ENCODE measurements at regions not wholly inside any gene's neighbourhood (a gene's known extent, or its start where the extent isn't known, plus 50 kb on each side); places are given as distances from the start of the nearest gene placed in this dataset.
A peak's percentile ranks its signal among the peaks of the same experiment; 100 is the strongest.

- no peak for DNase-seq (ENCODE audit: low spot score)
Observed at GRCh38 chr4:125693228-125693627, 378.5 kb downstream of the FAT4 start.

DNA sequence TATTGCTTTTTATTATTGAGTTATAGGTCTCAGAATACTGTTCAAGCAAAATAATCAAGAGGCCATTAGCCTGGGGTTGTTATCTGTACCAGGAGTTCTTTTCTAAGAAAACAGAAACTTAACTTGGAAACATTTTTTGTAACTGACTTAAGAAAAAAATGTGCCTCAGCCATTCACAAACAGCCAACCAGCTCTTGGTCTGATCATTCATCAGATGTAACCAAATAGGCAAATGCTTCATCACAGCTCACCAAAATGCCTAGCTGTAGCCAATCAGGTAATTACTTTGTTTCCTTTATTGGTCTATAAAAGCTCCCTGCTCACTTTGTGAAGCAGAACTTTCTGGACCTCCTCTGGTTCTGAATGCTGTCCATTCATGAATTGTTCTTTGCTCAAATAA is 387.7 kb downstream of the FAT4 start:
- DNase-seq (ENCODE audit: low spot score), result no peak

DNA sequence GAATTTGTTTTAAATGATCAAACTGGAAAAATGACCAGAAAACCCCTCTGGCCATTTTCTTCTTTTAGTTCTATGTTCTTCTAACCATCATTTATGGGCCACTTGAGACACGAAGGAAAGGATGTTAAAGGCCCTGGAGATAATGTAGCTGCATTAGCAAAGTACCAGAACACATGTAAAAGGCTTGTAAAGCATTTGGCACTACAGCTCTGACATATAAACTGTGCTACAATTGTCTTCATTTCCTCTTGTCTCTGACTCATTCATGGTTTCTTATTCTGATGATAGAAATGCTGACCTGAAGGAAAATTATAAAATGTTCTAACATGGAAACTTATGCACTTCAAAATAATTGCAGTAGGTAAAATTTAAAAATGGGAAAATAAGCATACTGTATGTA is 388.7 kb downstream of the FAT4 start:
- no peak for DNase-seq (ENCODE audit: low spot score)

DNA sequence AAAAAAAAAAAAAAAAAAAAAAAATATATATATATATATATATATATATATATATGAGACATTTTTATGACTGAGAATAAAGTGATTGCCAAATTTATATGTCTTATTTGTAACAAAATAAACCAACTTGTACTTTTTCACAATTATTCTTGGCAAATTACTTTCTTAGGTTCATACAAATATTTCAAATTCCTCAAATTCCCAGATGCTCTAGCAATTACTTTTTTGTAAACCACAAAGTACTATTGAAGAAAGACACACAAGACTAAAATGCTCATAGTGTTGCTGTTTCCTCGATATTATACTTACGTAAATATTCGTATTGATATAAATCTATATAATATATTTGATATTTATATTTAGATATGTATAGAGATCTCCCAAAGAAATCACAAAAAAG is 390.0 kb downstream of the FAT4 start:
- DNase-seq (ENCODE audit: low spot score), result no peak

DNA sequence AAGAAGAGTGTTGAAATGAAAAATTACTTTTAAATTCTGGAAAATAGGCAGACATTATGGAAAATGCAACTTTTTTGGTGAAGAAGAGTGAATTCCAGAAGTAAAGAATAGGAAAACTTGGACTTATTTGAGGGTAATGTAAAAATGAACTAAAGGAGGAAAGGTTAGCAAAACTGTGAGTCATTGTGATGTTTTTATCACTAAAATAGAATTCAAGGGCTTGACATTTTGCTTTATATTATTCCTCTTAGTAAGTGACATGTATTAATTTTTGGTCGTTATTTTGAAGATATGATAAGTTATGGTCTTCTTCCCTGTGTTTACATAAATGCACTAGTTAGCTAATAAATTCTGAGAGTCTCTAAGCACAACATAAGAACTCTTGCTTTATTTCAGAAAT is 390.9 kb downstream of the FAT4 start:
- DNase-seq (ENCODE audit: low spot score), result no peak

- DNase-seq (ENCODE audit: low spot score), result no peak
Observed at GRCh38 chr4:125707397-125707796, 392.6 kb downstream of the FAT4 start.

GRCh38 chr4:125710766-125711165 is 396.0 kb downstream of the FAT4 start:
- DNase-seq (ENCODE audit: low spot score), result no peak

- no peak for DNase-seq (ENCODE audit: low spot score)
Observed at GRCh38 chr4:125714049-125714448, 399.3 kb downstream of the FAT4 start.

- DNase-seq (ENCODE audit: low spot score), result no peak
Observed at GRCh38 chr4:125714845-125715244, 400.1 kb downstream of the FAT4 start.

DNA sequence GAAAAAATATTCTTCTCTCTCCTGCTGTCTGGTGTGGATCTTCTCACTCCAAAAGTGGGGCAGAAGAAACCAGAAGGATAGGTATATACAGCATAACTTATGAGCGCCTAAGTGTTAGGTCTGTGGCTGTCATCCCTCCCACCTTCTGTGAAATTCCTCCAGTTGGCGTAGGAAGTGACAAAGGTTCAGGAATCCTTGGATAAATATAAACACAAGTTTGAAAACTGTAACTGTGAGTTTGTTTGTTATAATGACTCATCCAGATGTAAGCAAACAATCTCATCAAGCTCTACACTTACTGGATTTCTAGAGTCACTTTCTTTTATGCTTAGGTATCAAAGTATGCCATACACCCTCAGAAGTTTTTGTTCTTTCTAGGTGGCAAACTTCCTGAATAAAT is 405.2 kb downstream of the FAT4 start:
- DNase-seq (ENCODE audit: low spot score), result peak; percentile 13

- no peak for DNase-seq (ENCODE audit: low spot score)
Observed at GRCh38 chr4:125722009-125722408, 407.3 kb downstream of the FAT4 start.

DNA sequence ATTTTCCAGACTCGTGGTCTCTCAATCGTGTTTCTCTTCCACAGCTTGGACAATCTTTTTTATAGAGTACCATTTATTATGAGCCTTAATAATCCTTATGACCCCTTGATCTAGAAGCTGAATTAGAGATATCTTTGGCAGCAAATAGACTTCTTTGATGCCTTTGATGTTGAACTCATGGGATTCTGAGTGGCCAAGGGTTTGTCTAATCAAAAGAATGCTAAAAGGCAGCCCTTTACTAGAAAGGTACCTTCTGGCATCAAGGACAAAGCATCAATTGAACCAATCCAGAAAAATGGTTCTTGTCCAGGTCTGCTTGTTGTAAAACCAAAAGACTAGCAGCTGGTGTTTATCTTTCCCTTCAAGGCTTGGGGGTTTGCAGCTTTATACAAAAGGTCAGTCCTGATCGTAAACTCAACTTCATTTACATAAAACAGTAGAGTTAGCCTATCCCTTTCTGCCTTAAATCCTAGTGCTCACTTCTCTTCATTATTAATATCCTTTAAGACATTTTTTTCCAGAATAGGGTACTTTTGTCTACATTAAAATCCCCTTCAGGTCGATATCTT is 411.3 kb downstream of the FAT4 start:
- DNase-seq (ENCODE audit: low spot score), result no peak

- no peak for DNase-seq (ENCODE audit: low spot score)
Observed at GRCh38 chr4:125727931-125728330, 413.2 kb downstream of the FAT4 start.

GRCh38 chr4:125728568-125728967 is 413.8 kb downstream of the FAT4 start:
- DNase-seq (ENCODE audit: low spot score), result no peak

- no peak for DNase-seq (ENCODE audit: low spot score)
Observed at GRCh38 chr4:125729171-125729570, 414.4 kb downstream of the FAT4 start.

GRCh38 chr4:125732632-125733031 is 417.9 kb downstream of the FAT4 start:
- no peak for DNase-seq (ENCODE audit: low spot score)

DNA sequence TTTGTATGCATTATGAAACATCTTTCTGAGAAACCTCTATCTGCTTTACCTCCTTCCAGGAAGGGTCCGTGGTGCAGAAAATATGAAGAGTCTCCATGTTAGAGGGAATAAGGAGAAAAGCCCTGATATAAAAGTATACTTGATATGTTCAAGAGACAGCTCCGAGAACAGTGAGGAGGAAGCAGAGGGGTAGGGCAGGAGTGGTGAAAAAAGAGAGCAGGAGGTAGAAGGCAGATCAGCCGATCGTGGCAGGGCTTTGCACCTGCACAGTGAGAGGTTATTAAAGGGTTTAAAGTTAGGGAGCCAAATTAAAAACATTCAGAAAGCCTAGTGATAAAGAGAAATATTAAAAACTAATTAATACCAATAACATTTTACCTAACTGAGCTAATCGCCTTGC is 419.7 kb downstream of the FAT4 start:
- no peak for DNase-seq (ENCODE audit: low spot score)

DNA sequence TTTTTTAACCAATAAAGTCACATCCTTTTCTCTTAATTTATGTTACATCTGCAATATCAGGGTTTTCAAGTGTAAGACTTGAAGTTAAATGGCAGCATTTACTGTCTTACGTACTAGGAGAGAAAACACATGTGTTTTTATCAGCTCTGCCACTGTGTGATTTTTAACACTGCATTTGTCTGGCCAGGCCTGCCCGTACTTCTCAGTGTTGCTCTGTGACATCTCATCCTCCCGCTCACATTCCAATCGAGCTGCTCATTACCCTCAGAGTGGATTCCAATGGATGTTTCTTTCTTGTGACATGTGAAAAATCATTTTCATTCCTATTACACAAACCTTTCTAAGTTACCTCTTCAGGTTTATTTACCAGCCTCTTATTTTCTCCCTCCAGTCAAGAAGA is 420.3 kb downstream of the FAT4 start:
- no peak for DNase-seq (ENCODE audit: low spot score)

DNA sequence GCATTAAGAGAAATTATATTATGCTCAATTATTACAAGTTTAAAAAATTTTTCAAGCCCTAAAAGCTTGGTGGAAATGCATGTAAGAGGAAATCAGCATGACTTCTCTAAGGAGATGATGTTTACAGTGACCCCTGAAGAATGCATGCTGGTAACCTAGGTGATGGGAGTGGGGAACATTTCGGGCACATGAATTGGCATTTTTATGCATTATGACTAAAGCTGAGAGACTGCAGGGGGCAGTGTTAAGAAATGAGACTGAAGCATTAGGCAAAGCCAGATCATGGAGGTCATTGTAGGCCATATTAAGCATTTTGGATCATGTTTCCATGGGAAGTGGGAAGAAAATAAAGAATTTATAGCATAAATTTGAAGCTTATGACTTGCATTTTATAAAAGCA is 421.3 kb downstream of the FAT4 start:
- no peak for DNase-seq (ENCODE audit: low spot score)

DNA sequence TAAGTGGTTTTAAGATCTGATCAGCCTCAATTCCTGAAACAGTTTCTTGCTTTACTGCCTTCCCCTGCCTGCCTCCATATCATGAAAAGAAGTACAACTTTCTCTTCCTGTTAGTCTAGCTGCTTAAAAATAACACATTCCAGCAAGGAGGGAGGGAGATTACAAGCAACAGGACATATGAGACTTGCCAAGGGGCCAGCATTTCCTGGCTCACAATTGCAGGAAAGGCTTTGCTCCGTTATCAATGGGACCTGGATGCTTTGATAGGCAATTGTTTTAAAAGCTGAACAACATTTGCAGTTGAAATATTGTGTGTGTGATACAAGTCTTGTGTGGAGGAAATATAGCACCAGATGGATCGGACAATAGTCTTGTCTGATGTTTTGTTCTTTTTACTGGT is 425.0 kb downstream of the FAT4 start:
- no peak for DNase-seq (ENCODE audit: low spot score)

DNA sequence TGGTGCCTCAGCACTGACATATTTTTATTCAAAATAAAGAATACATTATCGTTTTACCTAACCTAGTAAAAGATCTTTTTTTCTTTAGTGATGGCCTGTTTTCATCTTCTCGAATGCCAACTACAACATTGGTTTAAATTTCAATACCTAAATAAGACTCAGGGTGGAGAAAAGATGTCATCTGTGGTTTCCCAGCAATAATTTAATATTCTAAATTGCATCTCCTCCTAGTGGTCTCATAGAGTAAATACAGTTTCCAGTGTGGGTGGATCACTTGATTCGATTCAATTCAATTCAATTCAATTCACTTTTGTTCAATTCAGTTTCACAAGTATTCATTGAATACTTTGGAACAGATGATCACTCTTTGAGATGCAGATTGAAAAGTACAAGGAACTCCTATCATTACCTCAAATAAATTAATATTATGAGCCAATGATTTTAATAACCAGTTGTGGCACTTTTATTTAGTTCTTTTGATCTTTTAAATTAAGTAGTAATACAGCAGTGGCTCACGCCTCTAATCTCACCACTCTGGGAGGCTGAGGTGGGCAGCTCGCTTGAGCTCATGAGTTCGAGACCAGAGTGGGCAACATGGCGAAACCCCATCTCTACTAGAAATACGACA is 427.2 kb downstream of the FAT4 start:
- DNase-seq (ENCODE audit: low spot score), result peak; percentile 7

DNA sequence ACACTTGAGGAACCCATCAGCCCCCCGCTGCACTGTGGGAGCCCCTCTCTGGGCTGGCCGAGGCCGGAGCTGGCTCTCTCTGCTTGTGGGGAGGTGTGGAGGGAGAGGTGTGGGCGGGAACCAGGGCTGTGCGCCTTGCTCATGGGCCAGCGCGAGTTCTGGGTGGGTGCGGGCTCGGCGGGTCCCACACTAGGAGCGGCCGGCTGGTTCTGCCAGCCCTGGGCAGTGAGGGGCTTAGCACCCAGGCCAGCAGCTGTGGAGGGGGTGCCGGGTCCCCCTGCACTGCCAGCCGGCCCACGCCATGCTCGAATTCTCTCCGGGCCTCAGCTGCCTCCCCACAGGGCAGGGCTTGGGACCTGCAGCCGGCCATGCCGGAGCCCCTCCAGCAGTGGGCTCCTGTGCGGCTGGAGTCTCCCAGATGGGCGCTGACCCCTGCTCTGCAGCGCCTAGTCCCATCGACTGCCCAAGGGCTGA is 430.2 kb downstream of the FAT4 start:
- no peak for DNase-seq (ENCODE audit: low spot score)

DNA sequence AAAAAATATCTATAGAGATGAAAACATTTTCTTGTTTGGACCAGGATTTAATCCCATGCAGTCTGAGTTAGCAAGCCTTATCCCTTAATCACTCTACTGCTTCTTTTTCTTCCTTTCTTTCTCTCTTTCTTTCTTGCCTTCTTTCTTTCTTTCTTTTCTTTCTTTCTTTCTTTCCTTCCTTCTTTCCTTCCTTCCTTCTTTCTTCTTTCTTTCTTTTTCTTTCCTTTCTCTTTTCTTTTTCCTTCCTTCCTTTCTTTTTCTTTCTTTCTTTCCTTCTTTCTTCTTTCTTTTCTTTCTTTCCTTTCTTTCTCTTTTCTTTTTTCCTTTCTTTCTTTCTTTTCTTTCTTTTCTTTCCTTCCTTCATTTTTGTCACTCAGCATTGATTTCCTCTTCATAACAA is 434.6 kb downstream of the FAT4 start:
- DNase-seq (ENCODE audit: low spot score), result no peak

DNA sequence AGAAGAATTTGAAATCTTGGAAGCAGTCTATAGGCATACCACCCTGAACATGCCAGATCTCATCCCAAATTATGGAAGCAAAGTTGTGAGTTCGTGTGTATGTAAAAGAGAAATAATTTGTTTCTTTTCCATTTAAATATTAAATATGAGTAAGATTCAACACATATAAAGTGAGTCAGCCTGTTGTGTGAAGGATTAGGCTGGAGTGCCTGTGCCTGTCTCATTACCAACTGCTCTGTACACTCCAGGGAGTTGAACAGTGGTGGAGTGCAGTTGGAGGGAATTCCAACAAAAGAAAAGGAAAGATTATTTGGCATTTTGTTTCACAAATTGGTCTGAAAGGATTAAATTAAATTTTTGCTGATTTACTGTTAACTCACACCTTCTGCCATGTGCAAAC is 435.6 kb downstream of the FAT4 start:
- DNase-seq (ENCODE audit: low spot score), result no peak
